ENCODE measurements at regions not wholly inside any gene's neighbourhood (a gene's known extent, or its start where the extent isn't known, plus 50 kb on each side); places are given as distances from the start of the nearest gene placed in this dataset.
A peak's percentile ranks its signal among the peaks of the same experiment; 100 is the strongest.

GRCh38 chr9:2336055-2336454 lies 285.5 kb upstream of the VLDLR start:
- H3K4me3 ChIP-seq (replicated peaks in 1 of 4; ENCODE audit: control extremely low read depth in 1 of 4, insufficient read depth in 1 of 4, low read depth in 3 of 4, low read length in 4 of 4), result no peak overlapping the region
- H4K20me1 ChIP-seq (ENCODE audit: control insufficient read depth, extremely low read depth, insufficient read depth, low read length), result no peaks in the 10 kb centered on the region
- H3K9me3 ChIP-seq (ENCODE audit: control insufficient read depth, insufficient read depth, low read depth, low read length), result no peaks in the 10 kb centered on the region
- no peaks in the 10 kb centered on the region for H3K36me3 ChIP-seq (ENCODE audit: control insufficient read depth, insufficient read depth, low read length)
- no peaks in the 10 kb centered on the region for H3K27me3 ChIP-seq (ENCODE audit: control insufficient read depth, insufficient read depth, low read length)
- no peak overlapping the region for H2AFZ ChIP-seq (ENCODE audit: low read length)
- no peaks in the 10 kb centered on the region for H3K79me2 ChIP-seq (ENCODE audit: control insufficient read depth, insufficient read depth, low read length)
- peak in 1 of 2 donors; percentile 33 for DNase-seq (ENCODE audit: low read depth in 2 of 2)
- TF ChIP-seq, protein P1, sequence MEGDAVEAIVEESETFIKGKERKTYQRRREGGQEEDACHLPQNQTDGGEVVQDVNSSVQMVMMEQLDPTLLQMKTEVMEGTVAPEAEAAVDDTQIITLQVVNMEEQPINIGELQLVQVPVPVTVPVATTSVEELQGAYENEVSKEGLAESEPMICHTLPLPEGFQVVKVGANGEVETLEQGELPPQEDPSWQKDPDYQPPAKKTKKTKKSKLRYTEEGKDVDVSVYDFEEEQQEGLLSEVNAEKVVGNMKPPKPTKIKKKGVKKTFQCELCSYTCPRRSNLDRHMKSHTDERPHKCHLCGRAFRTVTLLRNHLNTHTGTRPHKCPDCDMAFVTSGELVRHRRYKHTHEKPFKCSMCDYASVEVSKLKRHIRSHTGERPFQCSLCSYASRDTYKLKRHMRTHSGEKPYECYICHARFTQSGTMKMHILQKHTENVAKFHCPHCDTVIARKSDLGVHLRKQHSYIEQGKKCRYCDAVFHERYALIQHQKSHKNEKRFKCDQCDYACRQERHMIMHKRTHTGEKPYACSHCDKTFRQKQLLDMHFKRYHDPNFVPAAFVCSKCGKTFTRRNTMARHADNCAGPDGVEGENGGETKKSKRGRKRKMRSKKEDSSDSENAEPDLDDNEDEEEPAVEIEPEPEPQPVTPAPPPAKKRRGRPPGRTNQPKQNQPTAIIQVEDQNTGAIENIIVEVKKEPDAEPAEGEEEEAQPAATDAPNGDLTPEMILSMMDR (conservative IDR thresholded peaks at IDR 0.05 in 1 of 2, IDR thresholded peaks at IDR 0.05 in 1 of 2; ENCODE audit: low read depth in 1 of 2, low read length in 2 of 2), result peak; percentile 39 to 46
- TF ChIP-seq EZH2 (IDR thresholded peaks at IDR 0.05; ENCODE audit: low read length, missing control alignments), result no peak
- no peak overlapping the region for H3K9ac ChIP-seq (ENCODE audit: insufficient read depth, low read length)
- H3K4me2 ChIP-seq (ENCODE audit: extremely low read depth, insufficient read depth, low read length), result no peak overlapping the region
- H3K4me1 ChIP-seq (ENCODE audit: control insufficient read depth, extremely low read depth, insufficient read depth, low read length), result no peaks in the 10 kb centered on the region
- no peak overlapping the region for H3K27ac ChIP-seq (ENCODE audit: insufficient read depth, low read length)

DNA sequence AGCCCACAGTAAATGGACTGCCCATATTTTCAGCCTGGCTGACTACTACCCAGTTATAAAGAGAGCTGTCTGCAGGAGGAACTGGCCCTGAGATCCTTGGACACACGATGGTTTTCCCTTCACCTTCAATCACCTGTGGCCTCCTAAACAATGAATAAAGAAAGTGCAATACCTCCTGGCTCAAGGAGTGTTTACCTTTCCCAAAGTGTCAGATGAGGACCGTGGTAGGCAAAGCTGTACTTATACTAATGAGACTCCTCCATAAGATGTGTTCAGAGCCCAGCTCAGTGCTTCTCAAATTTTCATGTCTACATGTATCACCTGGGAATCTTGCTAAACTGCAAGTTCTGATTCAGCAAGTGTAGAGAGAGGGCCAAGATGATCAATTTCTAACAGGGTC lies 284.5 kb upstream of the VLDLR start:
- DNase-seq (ENCODE audit: low read depth in 2 of 2), result no peak
- Histone ChIP-seq H3K9me3 (ENCODE audit: control insufficient read depth, insufficient read depth, low read depth, low read length) (no peaks in the 10 kb centered on the region), H3K36me3 (ENCODE audit: control insufficient read depth, insufficient read depth, low read length) (no peaks in the 10 kb centered on the region), H3K27ac (ENCODE audit: insufficient read depth, low read length) (no peak overlapping the region), H3K9ac (ENCODE audit: insufficient read depth, low read length) (no peak overlapping the region), H3K4me1 (ENCODE audit: control insufficient read depth, extremely low read depth, insufficient read depth, low read length) (no peaks in the 10 kb centered on the region), H2AFZ (ENCODE audit: low read length) (no peak overlapping the region), H3K79me2 (ENCODE audit: control insufficient read depth, insufficient read depth, low read length) (no peaks in the 10 kb centered on the region), H3K27me3 (ENCODE audit: control insufficient read depth, insufficient read depth, low read length) (no peaks in the 10 kb centered on the region), H3K4me2 (ENCODE audit: extremely low read depth, insufficient read depth, low read length) (no peak overlapping the region), H4K20me1 (ENCODE audit: control insufficient read depth, extremely low read depth, insufficient read depth, low read length) (no peaks in the 10 kb centered on the region), H3K4me3 (replicated peaks in 1 of 4; ENCODE audit: control extremely low read depth in 1 of 4, insufficient read depth in 1 of 4, low read depth in 3 of 4, low read length in 4 of 4) (no peak overlapping the region)
- no peak for TF ChIP-seq EZH2 (IDR thresholded peaks at IDR 0.05; ENCODE audit: low read length, missing control alignments)
- TF ChIP-seq, protein P1 (conservative IDR thresholded peaks at IDR 0.05 in 1 of 2, IDR thresholded peaks at IDR 0.05 in 1 of 2; ENCODE audit: low read depth in 1 of 2, low read length in 2 of 2), result no peak

GRCh38 chr9:2337627-2338026 lies 284.0 kb upstream of the VLDLR start:
- Histone ChIP-seq H2AFZ (ENCODE audit: low read length) (no peak overlapping the region), H3K4me2 (ENCODE audit: extremely low read depth, insufficient read depth, low read length) (no peak overlapping the region), H3K27me3 (ENCODE audit: control insufficient read depth, insufficient read depth, low read length) (no peaks in the 10 kb centered on the region), H4K20me1 (ENCODE audit: control insufficient read depth, extremely low read depth, insufficient read depth, low read length) (no peaks in the 10 kb centered on the region), H3K9me3 (ENCODE audit: control insufficient read depth, insufficient read depth, low read depth, low read length) (no peaks in the 10 kb centered on the region), H3K4me1 (ENCODE audit: control insufficient read depth, extremely low read depth, insufficient read depth, low read length) (no peaks in the 10 kb centered on the region), H3K4me3 (replicated peaks in 1 of 4; ENCODE audit: control extremely low read depth in 1 of 4, insufficient read depth in 1 of 4, low read depth in 3 of 4, low read length in 4 of 4) (no peak overlapping the region), H3K79me2 (ENCODE audit: control insufficient read depth, insufficient read depth, low read length) (no peaks in the 10 kb centered on the region), H3K27ac (ENCODE audit: insufficient read depth, low read length) (no peak overlapping the region), H3K36me3 (ENCODE audit: control insufficient read depth, insufficient read depth, low read length) (no peaks in the 10 kb centered on the region), H3K9ac (ENCODE audit: insufficient read depth, low read length) (no peak overlapping the region)
- no peak for DNase-seq (ENCODE audit: low read depth in 2 of 2)
- TF ChIP-seq, protein P1 (conservative IDR thresholded peaks at IDR 0.05 in 1 of 2, IDR thresholded peaks at IDR 0.05 in 1 of 2; ENCODE audit: low read depth in 1 of 2, low read length in 2 of 2), result no peak
- no peak for TF ChIP-seq EZH2 (IDR thresholded peaks at IDR 0.05; ENCODE audit: low read length, missing control alignments)

Measured in fibroblast of lung (primary cell).